Fibroblast of the aortic adventitia (primary cell): ENCODE measurements at regions not wholly inside any gene's neighbourhood (a gene's known extent, or its start where the extent isn't known, plus 50 kb on each side); places are given as distances from the start of the nearest gene placed in this dataset.

Experiments used
- DNase-seq: peaks from one replicate; pipeline ENCODE4 v3.0.0-alpha.2; 2010; ENCODE audit warnings: low read depth
- H3K4me3 ChIP-seq: 2 replicates; pipeline ENCODE4 v1.5.1; 2011; ENCODE audit warnings: low read depth, mild to moderate bottlenecking, control low read depth, low read length, moderate library complexity
- TF ChIP-seq, protein P1 (sequence below): IDR thresholded peaks from 2 replicates; pipeline ENCODE4 v1.5.1; 2011; ENCODE audit warnings: mild to moderate bottlenecking, low read length, control low read depth, inconsistent platforms; ENCODE audit not compliant: insufficient read depth

DNA sequence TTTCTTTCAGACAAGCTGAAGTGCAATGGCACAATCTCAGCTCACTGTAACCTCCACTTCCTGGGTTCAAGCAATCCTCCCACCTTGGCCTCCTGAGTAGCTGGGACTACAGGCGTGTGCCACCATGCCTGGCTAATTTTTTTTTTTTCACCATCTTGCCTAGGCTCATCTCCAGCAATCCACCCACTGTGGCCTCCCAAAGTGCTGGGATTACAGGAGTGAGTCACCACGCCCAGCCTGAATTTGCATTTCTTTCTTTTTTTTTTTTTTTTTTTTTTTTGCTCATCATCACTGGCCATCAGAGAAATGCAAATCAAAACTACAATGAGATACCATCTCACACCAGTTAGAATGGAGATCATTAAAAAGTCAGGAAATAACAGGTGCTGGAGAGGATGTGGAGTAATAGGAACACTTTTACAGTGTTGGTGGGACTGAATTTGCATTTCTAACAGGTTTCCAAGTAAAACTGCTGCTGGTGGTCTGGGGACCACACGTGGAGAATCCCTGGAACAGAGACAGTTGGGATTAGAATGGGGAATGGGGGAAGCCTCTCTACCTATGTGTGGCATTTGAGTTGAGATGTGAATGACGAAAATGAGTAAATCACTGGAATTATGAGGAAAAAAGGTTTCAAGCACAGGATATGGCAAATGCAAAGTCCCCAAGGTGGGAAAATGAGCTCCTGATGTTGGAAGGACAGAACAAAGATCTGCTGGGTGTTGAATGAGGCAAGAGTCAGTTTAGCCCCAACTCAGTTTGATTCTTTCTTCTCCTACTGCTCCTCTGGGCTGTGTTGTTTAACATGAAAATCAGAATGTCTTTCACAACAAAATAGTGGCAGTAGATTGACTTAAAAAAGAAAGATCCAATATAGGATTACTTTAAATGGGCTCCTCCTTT, 88.8 kb upstream of the MAP4K4 start:
- no peak for DNase-seq
- H3K4me3 ChIP-seq: no peak overlapping the region
- TF ChIP-seq, protein P1, sequence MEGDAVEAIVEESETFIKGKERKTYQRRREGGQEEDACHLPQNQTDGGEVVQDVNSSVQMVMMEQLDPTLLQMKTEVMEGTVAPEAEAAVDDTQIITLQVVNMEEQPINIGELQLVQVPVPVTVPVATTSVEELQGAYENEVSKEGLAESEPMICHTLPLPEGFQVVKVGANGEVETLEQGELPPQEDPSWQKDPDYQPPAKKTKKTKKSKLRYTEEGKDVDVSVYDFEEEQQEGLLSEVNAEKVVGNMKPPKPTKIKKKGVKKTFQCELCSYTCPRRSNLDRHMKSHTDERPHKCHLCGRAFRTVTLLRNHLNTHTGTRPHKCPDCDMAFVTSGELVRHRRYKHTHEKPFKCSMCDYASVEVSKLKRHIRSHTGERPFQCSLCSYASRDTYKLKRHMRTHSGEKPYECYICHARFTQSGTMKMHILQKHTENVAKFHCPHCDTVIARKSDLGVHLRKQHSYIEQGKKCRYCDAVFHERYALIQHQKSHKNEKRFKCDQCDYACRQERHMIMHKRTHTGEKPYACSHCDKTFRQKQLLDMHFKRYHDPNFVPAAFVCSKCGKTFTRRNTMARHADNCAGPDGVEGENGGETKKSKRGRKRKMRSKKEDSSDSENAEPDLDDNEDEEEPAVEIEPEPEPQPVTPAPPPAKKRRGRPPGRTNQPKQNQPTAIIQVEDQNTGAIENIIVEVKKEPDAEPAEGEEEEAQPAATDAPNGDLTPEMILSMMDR: no peak

DNA sequence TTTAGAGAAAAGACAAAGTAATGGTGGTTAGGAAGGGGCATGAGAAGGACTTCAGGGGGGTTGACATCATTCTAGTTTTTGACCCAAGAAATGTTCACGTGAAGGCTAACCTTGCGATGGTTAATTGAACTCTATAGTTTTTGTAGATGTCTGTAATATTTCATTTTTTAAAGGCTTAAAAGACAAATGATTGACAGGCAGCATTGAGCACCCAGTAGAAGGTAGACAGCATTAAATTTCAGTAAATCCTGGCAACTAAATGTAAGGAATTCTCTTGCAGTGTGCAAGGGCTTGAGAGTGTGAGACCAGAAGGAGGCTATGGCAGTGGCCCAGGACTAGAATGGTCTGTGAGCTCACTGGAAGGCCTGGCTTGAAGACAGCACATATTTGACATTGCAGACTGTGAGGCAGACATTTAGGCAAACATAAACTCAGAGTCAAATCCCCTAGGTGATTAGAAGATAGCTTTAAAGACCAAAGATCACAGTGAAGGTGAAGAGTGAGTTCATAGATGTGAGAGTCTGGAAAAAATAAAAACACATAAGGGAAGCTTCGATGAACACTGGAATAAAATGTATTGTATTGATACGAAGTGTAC, 100.1 kb upstream of the MAP4K4 start:
- H3K4me3 ChIP-seq: no peak overlapping the region
- peak; percentile 73 for DNase-seq
- TF ChIP-seq, protein P1: no peak

DNA sequence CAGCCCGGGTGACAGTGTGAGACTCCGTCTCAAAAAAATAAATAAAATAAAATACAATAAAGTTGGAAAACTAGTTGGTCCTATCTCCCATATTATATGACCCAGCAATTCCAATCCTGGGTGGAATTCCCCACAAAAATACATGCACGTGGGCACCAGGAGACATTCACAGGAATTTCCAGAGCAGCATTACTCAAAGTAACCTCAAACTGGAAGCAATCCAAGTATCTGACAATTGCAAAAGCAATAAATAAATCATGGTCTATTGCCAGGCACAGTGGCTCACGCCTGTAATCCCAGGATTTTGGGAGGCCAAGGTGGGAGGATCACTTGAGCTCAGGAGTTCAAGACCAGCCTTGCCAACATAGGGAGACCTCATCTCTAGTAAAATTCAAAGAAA, 101.2 kb upstream of the MAP4K4 start:
- peak; percentile 21 for DNase-seq
- TF ChIP-seq, protein P1: no peak
- H3K4me3 ChIP-seq: no peak overlapping the region

DNA sequence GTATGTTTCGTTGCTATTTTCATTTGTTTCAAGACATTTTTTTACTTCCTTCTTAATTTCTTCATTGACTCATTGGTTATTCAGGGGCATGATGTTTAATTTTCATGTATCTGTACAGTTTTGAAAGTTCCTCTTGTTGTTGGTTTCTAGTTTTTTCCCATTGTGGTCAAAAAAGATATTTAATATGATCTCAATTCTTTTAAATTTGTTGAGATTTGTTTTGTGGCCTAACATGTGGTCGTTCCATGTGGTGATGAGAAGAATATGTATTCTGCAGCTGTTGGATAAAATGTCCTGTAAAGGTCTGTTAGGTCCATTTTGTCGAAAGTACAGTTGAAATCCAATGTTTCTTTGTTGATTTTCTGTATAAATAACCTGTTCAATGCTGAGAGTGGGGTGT, 110.3 kb upstream of the MAP4K4 start:
- no peak for DNase-seq

DNA sequence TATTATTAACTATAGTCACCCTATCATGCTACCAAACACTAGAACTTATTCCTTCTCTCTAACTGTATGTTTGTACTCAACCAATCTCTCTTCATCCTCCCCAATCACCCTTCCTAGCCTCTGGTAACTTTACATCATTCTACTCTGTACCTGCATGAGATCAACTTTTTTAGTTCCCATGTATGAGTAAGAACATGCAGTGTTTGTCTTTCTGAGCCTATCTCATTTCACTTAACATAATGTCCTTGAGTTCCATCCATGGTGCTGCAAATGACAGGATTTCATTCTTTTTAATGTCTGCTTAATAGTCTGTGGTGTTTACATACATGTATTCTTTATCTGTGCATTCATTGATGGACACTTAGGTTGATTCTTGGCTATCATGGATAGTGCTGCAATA, 108.9 kb upstream of the RFX8 start:
- TF ChIP-seq, protein P1: no peak
- no peak for DNase-seq
- H3K4me3 ChIP-seq: no peak overlapping the region

More for the DNA sequence above, 110.3 kb upstream of the MAP4K4 start:
- H3K4me3 ChIP-seq: no peak overlapping the region
- TF ChIP-seq, protein P1: no peak

DNA sequence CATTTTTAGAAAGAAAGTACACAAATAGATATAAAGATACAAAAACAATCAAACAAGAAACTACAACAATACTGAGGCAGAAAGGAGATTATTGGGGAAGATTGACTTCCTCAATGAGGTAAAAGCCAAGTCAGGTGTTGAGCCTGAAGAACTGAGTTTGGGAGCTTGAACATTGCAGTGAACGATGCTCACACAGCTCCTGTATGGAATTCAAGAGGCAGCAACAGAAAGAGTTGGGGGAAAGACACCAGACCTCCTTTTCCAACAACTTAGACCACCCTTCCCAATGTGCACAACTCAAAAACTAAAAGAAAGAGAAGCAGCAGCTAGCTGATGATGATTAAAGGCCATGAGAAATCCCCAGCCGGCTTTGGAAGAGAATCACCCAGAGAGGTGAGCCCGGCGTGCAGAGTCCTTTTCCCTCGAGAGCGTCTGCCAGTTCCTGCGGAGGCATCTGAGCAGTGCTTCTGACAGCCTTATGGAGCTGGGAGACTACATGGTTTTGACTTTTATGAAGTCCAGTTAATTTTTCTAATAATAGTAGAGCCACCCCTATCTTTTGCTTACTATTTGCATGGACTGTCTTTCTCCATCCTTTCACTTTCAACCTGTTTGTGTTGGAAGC, 106.9 kb upstream of the RFX8 start:
- no peak for DNase-seq
- TF ChIP-seq, protein P1: no peak
- H3K4me3 ChIP-seq: no peak overlapping the region
